HepG2 (cell line): ENCODE measurements at regions not wholly inside any gene's neighbourhood (a gene's known extent, or its start where the extent isn't known, plus 50 kb on each side); places are given as distances from the start of the nearest gene placed in this dataset.

ENCODE experiments used
- DNMT3B ChIP-seq: conservative IDR thresholded peaks from 2 replicates; pipeline ENCODE4 v1.6.1; 2016; ENCODE audit warnings: missing biosample characterization, control low read depth
- FOXJ3 ChIP-seq: sonication (generic); formaldehyde crosslinking; IDR thresholded peaks from 2 replicates; pipeline ENCODE4 v1.4.0; 2020; ENCODE audit warnings: missing genetic modification reagents, mild to moderate bottlenecking, borderline replicate concordance
- HINFP ChIP-seq: sonication (generic); formaldehyde crosslinking; IDR thresholded peaks from 2 replicates; pipeline ENCODE4 v1.4.0; 2020; ENCODE audit warnings: low read depth, mild to moderate bottlenecking, missing genetic modification reagents
- JARID2 ChIP-seq: sonication (generic); formaldehyde crosslinking; IDR thresholded peaks from 2 replicates; pipeline ENCODE4 v1.8.1; 2023; ENCODE audit warnings: missing genetic modification reagents, inconsistent platforms; ENCODE audit not compliant: insufficient replicate concordance
- MTERF4 ChIP-seq: sonication (generic); formaldehyde crosslinking; IDR thresholded peaks from 2 replicates; pipeline ENCODE4 v1.8.0; 2023; ENCODE audit warnings: mild to moderate bottlenecking, missing genetic modification reagents
- NCOA2 ChIP-seq: sonication (generic); formaldehyde crosslinking; IDR thresholded peaks from 2 replicates; pipeline ENCODE4 v1.8.0; 2022; ENCODE audit warnings: inconsistent platforms
- NPAS2 ChIP-seq: sonication (generic); formaldehyde crosslinking; IDR thresholded peaks from 2 replicates; pipeline ENCODE4 v1.8.0; 2022; ENCODE audit warnings: mild to moderate bottlenecking, missing genetic modification reagents, borderline replicate concordance
- ZBTB39 ChIP-seq: sonication (generic); formaldehyde crosslinking; IDR thresholded peaks from 2 replicates; pipeline ENCODE4 v1.5.0; 2020; ENCODE audit warnings: missing genetic modification reagents
- ZNF230 ChIP-seq: sonication (generic); formaldehyde crosslinking; IDR thresholded peaks from 2 replicates; pipeline ENCODE4 v1.4.0; 2020; ENCODE audit warnings: mild to moderate bottlenecking, missing genetic modification reagents
- ZNF280D ChIP-seq: sonication (generic); formaldehyde crosslinking; IDR thresholded peaks from 2 replicates; pipeline ENCODE4 v1.5.1; 2020; ENCODE audit warnings: mild to moderate bottlenecking, missing genetic modification reagents
- ZNF414 ChIP-seq: sonication (generic); formaldehyde crosslinking; IDR thresholded peaks from 2 replicates; pipeline ENCODE4 v1.5.0; 2020; ENCODE audit warnings: missing genetic modification reagents
- ZNF441 ChIP-seq: sonication (generic); formaldehyde crosslinking; IDR thresholded peaks from 2 replicates; pipeline ENCODE4 v1.7.0; 2021; ENCODE audit warnings: missing genetic modification reagents, borderline replicate concordance
- ZNF564 ChIP-seq: sonication (generic); formaldehyde crosslinking; IDR thresholded peaks from 2 replicates; pipeline ENCODE4 v1.8.1; 2023; ENCODE audit warnings: mild to moderate bottlenecking, missing genetic modification reagents
- ZNF572 ChIP-seq: sonication (generic); formaldehyde crosslinking; IDR thresholded peaks from 2 replicates; pipeline ENCODE4 v1.5.1; 2020; ENCODE audit warnings: mild to moderate bottlenecking, missing genetic modification reagents
- ZNF598 ChIP-seq: sonication (generic); formaldehyde crosslinking; IDR thresholded peaks from 2 replicates; pipeline ENCODE4 v1.5.1; 2020; ENCODE audit warnings: mild to moderate bottlenecking, missing genetic modification reagents, borderline replicate concordance
- ZNF713 ChIP-seq: sonication (generic); formaldehyde crosslinking; IDR thresholded peaks from 2 replicates; pipeline ENCODE4 v1.4.0; 2020; ENCODE audit warnings: mild to moderate bottlenecking, missing genetic modification reagents
- ZNF788 ChIP-seq: sonication (generic); formaldehyde crosslinking; IDR thresholded peaks from 2 replicates; pipeline ENCODE4 v1.5.0; 2020; ENCODE audit warnings: mild to moderate bottlenecking, missing genetic modification reagents, borderline replicate concordance
- ZNF792 ChIP-seq: IDR thresholded peaks from 2 replicates; pipeline ENCODE4 v1.6.1; 2016
- TF ChIP-seq, protein P1 (sequence below): sonication (generic); formaldehyde crosslinking; IDR thresholded peaks from 2 replicates; pipeline ENCODE4 v1.8.0; 2022; ENCODE audit warnings: mild to moderate bottlenecking, missing genetic modification reagents, moderate library complexity

- 0 out of 2 replicates have a peak, but pooled peaks have one; percentile 13 for TF ChIP-seq ZNF280D
- TF ChIP-seq ZNF441 (CRISPR knock-in tag), result no peak; the same call in 1 of the 2 replicates
- no peak for TF ChIP-seq NPAS2 (CRISPR knock-in tag)
- TF ChIP-seq DNMT3B (CRISPR knock-in tag), result no peak
- no peak for TF ChIP-seq ZNF414
- TF ChIP-seq ZNF713 (CRISPR knock-in tag), result no peak
- no peak for TF ChIP-seq MTERF4 (CRISPR knock-in tag)
- 0 out of 2 replicates have a peak, but pooled peaks have one; percentile 6 for TF ChIP-seq ZNF230 (CRISPR knock-in tag)
- TF ChIP-seq ZNF564, result 0 out of 2 replicates have a peak, but pooled peaks have one; percentile 4
- TF ChIP-seq, protein P1, sequence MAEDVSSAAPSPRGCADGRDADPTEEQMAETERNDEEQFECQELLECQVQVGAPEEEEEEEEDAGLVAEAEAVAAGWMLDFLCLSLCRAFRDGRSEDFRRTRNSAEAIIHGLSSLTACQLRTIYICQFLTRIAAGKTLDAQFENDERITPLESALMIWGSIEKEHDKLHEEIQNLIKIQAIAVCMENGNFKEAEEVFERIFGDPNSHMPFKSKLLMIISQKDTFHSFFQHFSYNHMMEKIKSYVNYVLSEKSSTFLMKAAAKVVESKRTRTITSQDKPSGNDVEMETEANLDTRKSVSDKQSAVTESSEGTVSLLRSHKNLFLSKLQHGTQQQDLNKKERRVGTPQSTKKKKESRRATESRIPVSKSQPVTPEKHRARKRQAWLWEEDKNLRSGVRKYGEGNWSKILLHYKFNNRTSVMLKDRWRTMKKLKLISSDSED, result no peak
- 0 out of 2 replicates have a peak, but pooled peaks have one; percentile 36 for TF ChIP-seq FOXJ3 (CRISPR knock-in tag)
- TF ChIP-seq ZNF598 (CRISPR knock-in tag), result 0 out of 2 replicates have a peak, but pooled peaks have one; percentile 14
- no peak for TF ChIP-seq JARID2
- TF ChIP-seq ZBTB39 (CRISPR knock-in tag), result no peak
- no peak for TF ChIP-seq ZNF788 (CRISPR knock-in tag)
- 0 out of 2 replicates have a peak, but pooled peaks have one; percentile 40 for TF ChIP-seq ZNF572
- 0 out of 2 replicates have a peak, but pooled peaks have one; percentile 23 for TF ChIP-seq HINFP (CRISPR knock-in tag)
- TF ChIP-seq NCOA2, result no peak
- TF ChIP-seq ZNF792 (CRISPR knock-in tag), result no peak
Measured at GRCh38 chr15:62390791-62391640, 225.9 kb upstream of the C2CD4B start (continued).
